LoVo (cell line): ENCODE measurements at regions not wholly inside any gene's neighbourhood (a gene's known extent, or its start where the extent isn't known, plus 50 kb on each side); places are given as distances from the start of the nearest gene placed in this dataset.
A peak's percentile ranks its signal among the peaks of the same experiment; 100 is the strongest.

Experiments used
- DNase-seq: peaks from one replicate; pipeline ENCODE4 v3.0.0-alpha.2; 2016; ENCODE audit warnings: low spot score

- no peak for DNase-seq
These were observed 911.7 kb upstream of the TMEM132C start for GRCh38 chr12:127355061-127355841.

GRCh38 chr12:127358888-127359287 lies 908.1 kb upstream of the TMEM132C start:
- DNase-seq: no peak

GRCh38 chr12:127360580-127360979 lies 906.4 kb upstream of the TMEM132C start:
- DNase-seq: no peak

- no peak for DNase-seq
These were observed 904.8 kb upstream of the TMEM132C start for GRCh38 chr12:127362121-127362520.

GRCh38 chr12:127363392-127363791 lies 903.6 kb upstream of the TMEM132C start:
- no peak for DNase-seq

- no peak for DNase-seq
These were observed 893.4 kb upstream of the TMEM132C start for GRCh38 chr12:127373559-127373958.

GRCh38 chr12:127374447-127374846 lies 892.5 kb upstream of the TMEM132C start:
- DNase-seq: no peak

- peak; percentile 47 for DNase-seq
These were observed 885.8 kb upstream of the TMEM132C start for GRCh38 chr12:127381043-127381668.

GRCh38 chr12:127381681-127382080 lies 885.3 kb upstream of the TMEM132C start:
- DNase-seq: no peak

GRCh38 chr12:127383281-127383680 lies 883.7 kb upstream of the TMEM132C start:
- peak; percentile 20 for DNase-seq

GRCh38 chr12:127386723-127387122 lies 880.2 kb upstream of the TMEM132C start:
- DNase-seq: no peak

- DNase-seq: no peak
These were observed 878.0 kb upstream of the TMEM132C start for GRCh38 chr12:127388985-127389384.

GRCh38 chr12:127389923-127390322 lies 877.0 kb upstream of the TMEM132C start:
- DNase-seq: peak; percentile 47

- no peak for DNase-seq
These were observed 873.5 kb upstream of the TMEM132C start for GRCh38 chr12:127393465-127393864.

- DNase-seq: no peak
These were observed 873.1 kb upstream of the TMEM132C start for GRCh38 chr12:127393896-127394295.

GRCh38 chr12:127396734-127397133 lies 870.2 kb upstream of the TMEM132C start:
- DNase-seq: no peak

GRCh38 chr12:127398016-127398710 lies 868.8 kb upstream of the TMEM132C start:
- DNase-seq: no peak

- no peak for DNase-seq
These were observed 867.5 kb upstream of the TMEM132C start for GRCh38 chr12:127399451-127399850.

- DNase-seq: no peak
These were observed 866.7 kb upstream of the TMEM132C start for GRCh38 chr12:127400221-127400620.

GRCh38 chr12:127401005-127401404 lies 866.0 kb upstream of the TMEM132C start:
- DNase-seq: no peak

- no peak for DNase-seq
These were observed 865.4 kb upstream of the TMEM132C start for GRCh38 chr12:127401536-127401935.

GRCh38 chr12:127411166-127411915 lies 855.6 kb upstream of the TMEM132C start:
- DNase-seq: no peak
